ENCODE measurements at regions not wholly inside any gene's neighbourhood (a gene's known extent, or its start where the extent isn't known, plus 50 kb on each side); places are given as distances from the start of the nearest gene placed in this dataset.

DNA sequence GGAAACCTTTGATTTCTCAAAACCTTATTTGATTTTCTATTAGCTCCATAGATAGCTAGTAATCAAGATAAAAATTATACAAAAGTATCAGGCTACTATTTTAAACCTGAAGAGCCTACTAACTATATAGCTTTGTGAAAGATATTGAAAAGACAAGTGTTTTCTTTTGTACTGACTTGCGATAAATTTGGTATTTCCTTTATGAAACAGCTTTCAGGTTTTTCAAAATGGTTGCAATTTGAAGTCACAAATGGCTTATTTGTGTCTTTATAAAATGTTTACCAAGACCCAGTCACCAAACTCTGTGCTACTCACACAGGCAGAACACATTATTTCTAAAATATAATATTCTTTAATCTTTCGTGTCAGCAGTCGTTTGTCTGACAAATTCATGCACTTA, 167.5 kb upstream of the ALCAM start:
- no peak for DNase-seq

DNA sequence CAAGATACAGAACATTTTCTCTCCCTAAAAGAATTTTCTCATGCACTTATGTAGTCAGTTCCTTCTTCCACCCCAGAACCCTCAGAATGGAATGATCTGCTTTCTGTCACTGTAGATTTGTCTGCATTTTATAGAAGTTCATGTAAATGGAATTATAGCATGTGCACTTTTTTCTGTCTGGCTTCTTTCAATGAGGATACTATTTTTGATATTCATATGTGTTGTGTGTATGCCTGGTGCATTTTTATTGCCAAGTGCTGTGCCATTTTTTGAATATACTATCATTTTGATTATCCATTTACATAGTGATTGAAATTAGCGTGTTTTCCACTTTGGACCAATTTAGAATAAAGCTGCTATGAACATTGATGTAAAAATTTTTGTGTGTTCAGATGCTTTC, 156.6 kb upstream of the ALCAM start:
- no peak for DNase-seq

DNA sequence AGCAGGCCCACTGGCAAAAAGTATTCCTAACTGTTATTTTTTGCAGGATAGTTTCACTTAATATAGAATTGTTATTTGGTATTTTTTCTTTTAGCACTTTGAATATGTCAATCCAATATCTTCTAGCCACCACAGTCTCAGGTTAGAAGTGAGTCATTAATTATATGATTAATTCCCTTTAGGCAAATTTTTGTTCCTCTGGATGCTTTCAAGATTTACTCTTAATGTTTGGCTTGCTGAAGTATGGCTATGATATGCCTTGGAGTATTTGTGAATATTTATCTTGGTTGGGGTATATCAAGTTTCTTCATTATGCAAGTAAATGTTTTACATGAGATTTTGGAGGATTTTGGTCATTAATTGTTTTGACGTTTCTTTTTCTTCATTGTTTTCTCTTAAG, 152.1 kb upstream of the ALCAM start:
- no peak for DNase-seq

DNA sequence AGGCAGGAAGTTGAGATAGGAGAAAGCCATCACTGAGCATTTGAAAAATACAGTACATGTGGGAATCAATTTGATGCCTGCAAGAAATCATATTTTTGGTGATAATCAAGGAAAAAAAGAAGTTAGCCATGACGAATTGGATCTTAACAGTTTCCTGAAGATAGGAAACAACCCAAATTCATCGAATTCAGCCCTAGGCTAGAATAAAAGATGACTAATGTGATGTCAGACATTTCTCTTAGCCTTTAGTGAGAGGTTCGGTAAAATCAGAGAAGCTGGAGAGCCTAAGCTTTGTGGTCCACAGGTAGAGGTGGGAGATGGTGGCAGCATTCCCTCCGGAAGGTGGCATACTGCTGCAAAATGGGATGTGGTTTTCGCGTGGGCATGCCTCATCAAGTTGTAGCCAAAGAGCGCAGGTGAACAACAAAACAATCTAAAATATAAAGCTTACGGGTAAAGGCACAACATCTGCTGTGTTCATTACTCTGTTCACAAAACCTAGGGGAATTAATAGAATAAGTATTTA, 144.1 kb upstream of the ALCAM start:
- no peak for DNase-seq

DNA sequence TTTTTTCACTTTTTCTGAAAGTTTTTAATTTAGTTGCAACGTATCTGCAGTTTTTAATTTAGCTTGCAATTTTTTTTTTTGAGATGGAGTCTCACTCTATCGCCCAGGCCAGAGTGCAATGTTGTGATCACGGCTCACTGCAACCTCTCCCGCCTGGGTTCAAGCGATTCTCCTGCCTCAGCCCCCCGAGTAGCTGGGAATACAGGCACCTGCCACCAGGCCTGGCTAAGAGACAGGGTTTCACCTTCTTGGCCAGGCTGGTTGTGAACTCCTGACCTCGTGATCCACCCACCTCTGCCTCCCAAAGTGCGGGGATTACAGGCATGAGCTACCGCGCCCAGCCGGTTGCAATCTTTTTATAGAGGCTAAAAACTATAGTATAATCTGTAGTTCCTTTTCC, 142.9 kb upstream of the ALCAM start:
- DNase-seq, result no peak

DNA sequence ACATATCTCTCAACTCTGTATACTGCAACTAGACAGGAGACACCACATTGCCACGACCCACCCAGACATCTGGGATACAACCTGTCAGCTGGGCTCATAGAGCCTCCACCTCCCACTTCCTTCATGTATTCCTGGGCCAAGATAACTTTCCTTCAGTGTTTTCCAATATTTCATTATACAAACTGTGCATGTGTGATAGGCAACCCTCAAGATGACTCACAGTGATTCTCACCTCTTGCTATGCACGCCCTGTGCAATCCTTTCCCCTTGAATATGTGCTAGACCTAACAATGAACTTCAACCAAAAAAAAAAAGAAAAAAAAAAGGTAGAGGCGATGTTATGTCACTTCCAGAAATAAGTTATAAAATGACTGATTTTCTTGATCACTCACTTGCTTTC, 138.0 kb upstream of the ALCAM start:
- DNase-seq, result no peak

DNA sequence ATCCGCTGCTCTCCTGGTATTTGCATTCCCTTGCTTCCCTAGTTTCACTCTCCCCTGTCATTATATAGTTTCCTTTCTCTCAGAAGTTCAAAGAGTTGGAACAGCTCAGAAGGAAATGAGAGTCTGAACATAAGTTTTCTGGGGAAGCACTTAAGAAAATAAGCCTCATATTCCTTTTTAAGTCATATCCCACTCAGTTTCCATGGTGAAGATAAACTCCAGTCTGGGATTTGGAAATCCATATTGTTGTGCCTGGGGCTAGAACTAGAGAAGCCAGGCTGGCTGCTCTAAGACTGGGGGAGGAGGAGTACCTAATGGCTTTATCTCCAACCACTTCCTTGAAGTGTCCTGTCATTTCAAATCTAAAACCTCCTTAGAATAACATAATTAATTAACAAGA, 134.2 kb upstream of the ALCAM start:
- no peak for DNase-seq

DNA sequence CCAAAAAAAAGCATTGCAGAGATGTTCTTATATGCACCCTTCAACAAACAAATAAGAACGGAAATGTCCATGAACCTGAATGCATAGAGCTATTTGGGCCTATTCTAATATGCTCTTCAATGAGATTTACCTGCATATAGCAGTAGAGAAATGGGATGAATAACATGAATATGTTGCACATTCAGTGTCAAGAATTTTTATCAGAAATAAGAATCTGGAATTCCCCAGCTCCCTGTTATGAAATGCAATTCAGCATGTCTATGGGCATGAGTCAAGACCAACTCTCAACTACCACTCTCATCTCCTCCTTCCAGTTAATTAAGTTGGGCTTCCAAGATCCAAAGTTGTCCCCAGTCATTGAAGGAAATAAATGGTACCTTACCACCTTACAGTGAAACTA, 133.7 kb upstream of the ALCAM start:
- no peak for DNase-seq

DNA sequence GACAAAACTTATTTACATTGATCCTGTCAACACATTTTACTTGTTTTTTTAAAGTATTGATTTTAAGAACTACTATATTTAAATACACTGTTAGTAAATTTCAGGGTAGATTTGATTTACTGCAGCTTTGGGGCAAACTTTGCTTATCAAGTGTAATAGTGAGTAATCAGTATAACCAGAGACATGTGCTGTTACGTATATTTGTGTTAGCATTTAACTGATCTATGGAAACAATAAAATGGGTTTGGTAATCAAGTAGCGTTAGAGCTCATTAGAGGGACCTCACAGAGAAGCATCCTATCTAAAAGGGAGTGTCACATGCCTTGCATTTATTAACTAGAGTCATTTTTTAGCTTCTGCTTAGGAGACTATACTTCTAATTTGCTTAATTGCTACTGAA, 131.5 kb upstream of the ALCAM start:
- no peak for DNase-seq

DNA sequence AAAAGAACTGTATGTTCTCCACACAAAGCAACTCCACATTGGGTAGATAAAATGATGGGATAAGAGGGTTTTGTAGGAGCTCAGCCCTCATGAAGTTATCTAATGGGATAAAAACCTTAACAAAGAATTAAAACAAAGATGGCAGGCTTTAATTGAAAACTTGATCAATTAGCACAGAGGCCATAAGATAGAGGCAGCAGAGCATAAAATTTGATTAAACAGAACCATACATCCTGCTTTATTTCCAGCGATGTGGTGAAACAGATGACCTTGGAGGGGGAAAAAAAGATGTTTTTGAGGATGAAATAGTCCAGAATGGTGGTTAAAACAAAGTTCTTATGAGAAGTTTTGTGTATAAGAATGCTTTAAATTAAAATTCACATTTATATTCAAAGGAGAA, 130.9 kb upstream of the ALCAM start:
- no peak for DNase-seq

DNA sequence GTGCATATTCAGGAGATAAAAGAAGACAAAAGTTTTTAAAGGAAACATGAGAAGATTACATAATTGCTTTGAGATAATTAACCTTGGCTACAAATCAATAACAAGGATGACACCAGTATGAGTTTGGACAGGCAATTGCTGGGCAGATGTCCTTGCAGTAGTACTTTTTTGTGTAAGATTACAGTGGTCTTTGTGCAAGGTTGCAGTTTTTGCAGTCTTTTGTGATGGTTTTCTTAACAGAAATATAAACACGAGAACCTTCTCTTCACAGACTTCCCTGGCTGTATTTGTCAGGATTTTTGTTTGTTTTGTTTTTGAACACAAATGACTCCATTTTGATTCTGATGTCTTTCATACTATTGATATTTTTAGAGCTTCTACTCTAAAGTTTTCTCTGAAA, 128.3 kb upstream of the ALCAM start:
- DNase-seq, result no peak

DNA sequence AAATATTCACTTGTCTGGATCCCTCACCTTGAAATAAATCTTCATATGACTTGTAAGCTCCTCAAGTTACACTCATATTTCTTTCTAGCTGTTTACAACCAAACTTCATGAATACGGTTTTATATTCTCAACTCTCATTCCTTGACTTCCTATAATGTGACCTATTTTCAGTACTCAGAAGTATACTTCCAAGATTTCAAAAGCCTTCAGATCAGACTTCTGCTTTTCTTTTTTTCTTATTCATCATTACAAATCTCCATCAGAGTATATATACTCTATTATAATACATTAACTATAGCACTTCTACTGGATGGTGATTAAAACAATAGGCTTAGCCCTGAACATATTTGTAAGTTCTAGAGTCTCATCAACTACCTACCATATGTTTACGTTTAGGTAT, 123.6 kb upstream of the ALCAM start:
- no peak for DNase-seq

DNA sequence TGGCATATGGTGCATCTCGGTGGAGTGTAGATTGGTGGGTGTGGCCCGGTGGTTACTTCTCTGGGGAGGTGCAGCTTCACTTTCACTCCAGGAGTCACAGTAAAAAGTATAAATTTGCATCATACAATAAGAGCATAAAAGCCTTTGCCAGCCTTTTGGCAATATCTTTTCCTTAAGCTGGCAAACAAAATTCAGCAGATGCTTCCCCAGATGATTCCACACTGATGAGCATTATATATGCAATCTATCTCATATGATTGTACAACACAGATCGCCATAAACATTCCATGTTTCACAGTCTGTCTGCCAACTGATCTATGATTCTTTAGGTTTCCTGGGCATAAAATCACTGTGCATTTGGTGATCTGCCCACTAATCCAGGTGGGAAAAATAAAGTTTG, 120.2 kb upstream of the ALCAM start:
- no peak for DNase-seq

DNA sequence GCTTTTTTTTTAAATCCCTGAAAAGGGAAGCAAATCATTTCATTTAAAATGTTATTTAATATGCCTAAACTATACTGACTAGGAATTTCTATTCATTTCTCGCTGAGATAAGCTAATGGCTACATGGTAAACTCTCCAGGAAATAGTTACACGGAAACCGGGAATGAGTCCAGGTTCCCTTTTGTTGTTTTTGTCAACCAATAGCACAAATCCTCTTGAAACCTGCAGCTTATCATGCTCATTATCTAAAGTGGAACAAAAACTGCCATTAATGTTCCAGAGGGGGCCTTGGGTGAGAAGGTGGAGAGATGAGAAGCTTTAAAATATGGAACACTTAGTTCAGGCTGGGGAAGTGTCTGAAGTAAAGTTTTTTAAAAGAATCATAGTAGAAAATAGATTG, 113.5 kb upstream of the ALCAM start:
- peak; percentile 87 for DNase-seq

DNA sequence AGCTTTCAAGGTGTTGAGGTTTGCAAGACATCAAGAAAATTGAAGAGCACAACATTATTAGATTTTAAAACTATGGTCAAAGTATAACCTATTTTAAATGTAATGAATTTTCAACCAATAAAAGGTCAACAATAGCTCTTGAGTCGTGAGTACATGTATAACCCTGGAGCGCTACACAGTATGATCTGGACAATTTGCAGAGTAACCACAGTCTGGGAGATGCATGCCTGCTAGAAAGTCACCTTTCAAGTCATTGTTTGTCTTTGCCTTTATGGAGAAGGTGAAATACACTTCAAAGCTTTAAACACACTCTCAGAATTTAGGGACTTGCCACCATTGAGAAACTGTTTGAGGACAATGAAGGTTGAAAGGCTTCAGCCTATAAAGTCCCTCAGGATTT, 112.6 kb upstream of the ALCAM start:
- DNase-seq, result no peak

DNA sequence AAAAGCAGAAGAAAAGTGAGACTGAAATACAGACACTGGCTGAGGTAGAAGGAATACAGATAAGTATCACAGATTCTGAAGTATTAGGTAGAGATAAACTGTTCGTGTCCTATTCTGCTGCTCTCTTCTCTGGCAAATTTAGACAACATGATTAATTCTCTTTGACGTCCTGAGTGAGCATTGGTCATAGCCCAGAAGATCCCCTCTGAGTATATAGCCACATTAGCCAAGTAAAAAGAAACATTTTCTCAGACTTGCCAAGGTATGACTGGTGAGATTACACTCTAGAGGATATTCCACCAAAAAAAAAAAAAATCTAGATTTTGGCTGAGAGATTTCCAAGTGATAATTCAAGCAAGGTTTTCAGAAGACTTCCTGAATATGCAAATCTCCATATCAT, 111.4 kb upstream of the ALCAM start:
- no peak for DNase-seq

DNA sequence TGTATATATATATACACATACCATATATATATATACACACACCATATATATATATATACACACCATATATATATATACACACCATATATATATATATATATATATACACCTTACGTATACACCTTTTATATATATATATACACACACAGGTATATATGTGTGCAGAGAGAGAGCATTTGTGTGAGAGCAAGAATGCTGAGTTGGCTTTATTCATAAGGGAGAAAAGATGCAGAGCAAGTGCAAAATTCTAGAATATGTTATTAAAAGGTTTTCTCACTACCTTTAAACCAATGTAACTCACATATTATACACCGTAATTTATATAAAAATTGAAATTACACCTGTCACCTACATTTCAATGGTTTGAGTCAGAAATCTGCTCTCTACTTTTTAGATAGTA, 107.2 kb upstream of the ALCAM start:
- no peak for DNase-seq

DNA sequence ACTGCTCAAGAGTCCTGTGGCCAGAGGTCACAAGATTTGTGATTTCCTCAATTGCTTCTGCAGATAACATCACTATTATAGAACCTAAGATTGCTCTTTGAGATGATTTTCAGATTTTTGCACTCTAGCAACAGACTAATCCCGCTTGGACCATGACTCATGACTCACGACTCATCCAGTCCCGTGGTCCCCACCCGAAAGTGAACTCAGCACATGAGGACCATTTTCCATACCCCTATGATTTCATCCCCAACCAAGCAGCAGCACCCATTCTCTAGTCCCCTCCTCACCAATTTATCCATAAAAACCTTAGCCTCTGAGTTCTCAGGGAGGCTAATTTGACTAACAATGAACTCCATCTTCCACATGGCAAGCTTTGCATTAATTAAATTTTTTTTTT, 106.3 kb upstream of the ALCAM start:
- no peak for DNase-seq

DNA sequence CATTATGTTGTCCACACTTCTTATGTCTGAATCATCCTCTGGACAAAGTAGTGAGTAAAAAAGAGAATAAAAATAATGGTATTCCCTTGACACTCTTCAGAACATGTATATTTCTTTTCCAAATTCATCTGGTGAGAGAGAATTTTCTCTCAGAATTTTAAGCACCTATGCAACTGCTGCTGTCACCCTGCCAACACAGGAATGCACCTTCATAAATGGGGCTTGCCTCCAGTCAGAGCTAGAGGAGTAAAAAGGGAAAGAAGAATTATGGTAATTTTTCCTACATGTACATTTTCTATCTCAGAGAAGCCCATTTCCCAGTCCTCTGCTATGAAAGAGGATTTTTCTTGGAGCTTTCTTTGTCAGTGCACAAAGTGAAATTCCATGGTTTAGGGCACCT, 92.2 kb upstream of the ALCAM start:
- DNase-seq, result no peak

DNA sequence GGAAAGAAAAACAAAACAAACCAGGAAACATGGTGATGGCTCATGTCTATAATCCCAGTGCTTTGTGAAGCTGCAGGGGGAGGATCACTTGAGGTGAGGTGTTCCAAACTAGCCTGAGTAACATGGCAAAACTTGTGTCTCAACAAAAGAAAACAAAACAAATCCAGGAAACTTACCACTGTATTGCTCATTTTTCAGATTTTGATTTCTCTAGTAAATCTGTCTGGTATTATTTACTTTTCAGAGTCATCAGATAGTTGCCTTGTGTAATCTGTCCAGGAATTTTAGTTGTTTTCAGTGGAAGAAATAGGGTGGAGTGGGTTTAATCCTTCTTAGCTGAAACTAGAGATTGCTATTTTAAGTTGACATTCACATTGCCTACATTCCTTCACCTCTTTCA, 91.8 kb upstream of the ALCAM start:
- no peak for DNase-seq

DNA sequence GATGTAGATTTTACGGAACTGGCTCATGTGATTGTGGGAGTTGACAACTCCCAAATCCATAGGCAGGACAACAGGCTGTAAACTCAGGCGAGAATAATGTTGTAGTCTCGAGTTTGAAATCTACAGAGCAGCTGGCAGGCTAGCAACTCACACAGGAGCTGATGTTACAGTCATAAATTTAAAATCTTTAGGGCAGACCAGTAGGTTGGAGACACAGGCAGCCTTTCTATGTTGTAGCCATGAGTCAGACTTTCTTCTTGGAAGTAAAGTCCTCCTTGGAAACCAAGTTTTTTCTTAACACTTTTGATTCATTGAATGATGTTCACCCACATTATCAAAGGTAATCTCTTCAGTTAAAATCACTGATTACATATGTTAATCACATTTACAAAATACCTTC, 89.1 kb upstream of the ALCAM start:
- DNase-seq, result no peak

DNA sequence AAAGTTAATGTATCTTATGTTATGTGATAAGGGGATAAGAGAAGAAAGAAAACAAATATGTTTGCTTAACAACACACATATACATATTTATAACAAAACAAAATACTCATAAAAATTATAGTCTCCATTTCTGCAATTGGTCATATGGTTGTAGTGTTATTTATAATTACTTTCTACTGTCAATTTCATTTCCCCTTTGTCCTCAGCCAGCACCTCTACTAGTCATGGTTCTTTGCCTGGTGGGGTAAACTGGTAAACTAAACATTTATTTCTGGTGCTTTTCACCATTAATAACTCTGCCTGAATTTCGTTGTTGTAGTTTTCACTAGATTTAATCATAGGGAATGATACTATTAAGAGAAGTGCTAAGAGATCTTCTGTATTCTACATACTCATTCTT, 88.0 kb upstream of the ALCAM start:
- no peak for DNase-seq

DNA sequence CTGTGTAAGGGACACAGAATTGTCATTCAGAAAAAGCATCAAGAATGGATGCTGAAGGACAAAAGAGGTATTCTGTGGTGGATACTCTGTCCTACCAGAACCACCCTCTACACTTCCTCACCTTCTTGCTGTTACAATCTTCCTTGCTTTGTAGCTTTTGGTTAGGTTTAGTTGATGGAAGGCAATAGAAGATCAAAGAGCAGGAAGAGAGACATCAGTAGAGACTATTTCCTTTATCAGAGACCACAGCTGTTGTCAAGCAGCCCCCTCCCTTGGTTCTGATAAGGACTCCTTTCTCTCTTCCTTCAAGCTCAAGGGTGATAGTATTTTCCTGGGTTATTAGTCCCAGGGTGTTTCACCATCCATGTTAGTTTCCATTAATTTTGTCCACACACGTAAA, 84.7 kb upstream of the ALCAM start:
- no peak for DNase-seq

DNA sequence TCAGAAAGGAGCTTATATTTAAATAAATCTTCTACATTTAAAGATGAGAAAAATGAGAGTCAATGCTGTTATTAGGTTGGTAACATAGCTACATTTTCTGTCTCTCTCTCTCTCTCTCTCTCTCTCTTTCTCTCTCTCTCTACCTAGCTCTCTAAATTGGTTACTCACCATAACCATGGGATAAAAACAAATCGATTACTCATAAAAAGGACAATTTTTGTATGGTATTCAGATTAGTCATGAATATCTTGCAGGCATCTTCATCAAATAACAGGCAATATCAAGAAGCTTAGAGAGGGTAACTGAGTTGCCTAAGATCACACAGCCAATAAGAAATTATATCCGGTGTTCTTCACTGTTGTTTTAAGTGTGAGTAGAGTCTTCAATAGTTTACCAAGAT, 81.8 kb upstream of the ALCAM start:
- no peak for DNase-seq

DNA sequence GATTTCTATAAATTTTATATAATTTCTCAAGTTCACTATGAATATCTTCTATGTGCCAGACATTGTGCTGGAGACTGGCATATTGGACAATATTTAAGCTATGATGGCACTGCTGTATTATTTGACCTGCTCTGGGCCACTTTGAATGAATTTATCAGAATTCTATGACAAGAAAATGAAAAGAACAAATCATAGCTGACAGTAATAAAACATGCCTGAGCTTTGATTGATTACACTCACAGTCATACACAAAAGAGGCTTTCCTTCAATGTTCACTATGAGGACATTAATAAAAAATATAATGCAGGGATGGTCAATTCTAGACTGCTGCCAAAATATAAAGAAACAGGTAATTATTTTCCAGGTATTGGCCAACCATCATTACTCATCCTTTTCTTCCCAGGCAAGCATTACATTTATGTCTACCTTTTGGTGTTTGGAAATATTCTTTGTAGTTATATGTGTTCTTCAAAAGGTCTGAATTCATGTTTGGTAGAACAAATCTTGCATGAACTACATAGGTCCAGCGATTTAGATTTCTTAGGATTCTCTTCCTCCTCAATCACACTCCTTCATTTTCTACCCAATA, 81.0 kb upstream of the ALCAM start:
- DNase-seq, result no peak

DNA sequence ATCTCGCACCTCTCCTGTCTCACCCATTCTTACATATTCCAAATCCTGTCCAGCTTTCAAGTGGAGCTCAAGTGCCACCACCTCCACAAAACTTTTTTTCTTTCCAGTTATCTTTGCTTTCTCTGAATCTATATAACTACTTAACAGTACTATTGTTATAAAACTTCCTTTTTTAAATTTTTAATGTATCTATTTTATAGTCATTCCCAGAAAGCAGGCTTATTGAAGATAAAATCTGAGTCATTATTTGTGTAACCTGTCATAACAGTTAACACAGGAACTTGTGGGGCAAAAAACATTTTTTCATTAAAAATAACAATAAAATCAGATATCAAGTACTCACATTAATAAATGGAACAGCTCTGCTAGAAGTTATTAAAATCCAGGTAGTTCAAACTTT, 73.3 kb upstream of the ALCAM start:
- DNase-seq, result no peak

All from NCI-H1092 (cell line).